HG02759 (cell line): ENCODE measurements at regions not wholly inside any gene's neighbourhood (a gene's known extent, or its start where the extent isn't known, plus 50 kb on each side); places are given as distances from the start of the nearest gene placed in this dataset.
"Not testable (repeated sequence)": the region's sequence is repeated elsewhere in the genome, so short reads cannot be mapped to it uniquely, and the experiment has no call there.

Experiments used
- ATAC-seq: cut with Tn5 transposase; IDR thresholded peaks from one replicate; pipeline ENCODE4 v1.9.1; 2021; ENCODE audit warnings: mild to moderate bottlenecking, moderate library complexity; ENCODE audit not compliant: unreplicated experiment

DNA sequence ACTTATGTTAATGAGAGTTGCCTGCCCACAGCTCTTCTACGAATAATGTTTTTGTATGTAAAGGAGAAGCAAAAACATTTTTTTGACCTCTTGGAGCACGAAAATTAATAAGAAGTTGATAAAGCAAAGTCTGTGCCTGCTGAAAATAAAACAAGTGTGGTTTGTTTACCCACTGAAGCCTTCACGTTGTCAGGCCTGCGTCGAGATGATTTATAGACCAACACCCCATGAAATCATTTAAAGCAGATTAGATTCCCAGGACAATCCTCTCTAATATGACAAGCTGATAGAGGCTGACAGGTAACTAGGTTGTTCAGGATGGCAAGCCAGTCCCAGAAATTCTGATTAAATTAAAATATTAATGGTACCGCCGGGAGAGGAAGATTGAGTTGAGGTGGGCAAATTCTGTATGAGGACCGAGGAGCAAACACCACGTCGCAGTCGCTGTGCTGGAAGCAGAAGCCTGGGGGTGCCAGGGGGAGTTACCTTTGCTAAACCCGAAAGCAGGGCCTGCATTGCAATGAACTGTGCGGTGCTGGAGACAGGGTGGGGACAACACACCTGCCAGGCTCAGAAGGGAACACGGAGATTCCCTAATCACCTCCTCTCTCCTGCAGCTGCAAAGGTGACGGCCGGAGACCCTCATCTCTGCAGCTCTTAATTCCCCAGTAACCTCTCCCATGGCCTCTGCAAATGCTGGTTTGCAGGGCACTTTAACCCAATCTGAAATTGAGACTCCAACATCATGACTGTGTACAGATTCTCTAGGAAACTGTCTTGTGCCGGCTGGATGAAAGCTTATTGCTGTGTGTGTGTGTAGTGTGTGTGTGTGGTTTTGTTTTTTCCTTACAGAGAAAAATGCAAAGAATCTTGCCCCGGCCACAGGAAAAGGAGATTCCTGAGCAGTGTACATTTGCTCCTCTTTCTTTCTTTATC lies 2805.9 kb downstream of the RPIA start:
- not testable (repeated sequence) for ATAC-seq

DNA sequence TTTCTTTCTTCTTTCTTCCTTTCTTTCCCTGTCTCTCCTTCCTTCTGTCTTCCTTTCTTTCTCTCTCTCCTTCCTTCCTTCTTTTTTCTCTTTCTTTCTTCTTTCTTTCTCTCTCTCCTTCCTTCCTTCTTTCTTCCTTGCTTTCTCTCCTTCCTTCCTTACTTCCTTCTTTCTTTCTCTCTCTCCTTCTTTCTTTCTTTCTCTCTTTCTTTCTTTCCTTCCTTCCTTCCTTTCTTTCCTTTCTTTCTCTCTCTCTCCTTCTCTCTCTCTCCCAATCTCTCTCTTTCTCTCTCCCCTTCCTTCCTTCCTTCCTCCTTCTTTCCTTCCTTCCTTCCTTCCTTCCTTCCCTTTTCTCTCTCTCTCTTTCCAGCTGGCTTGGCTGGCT lies 2806.6 kb downstream of the RPIA start:
- ATAC-seq = not testable (repeated sequence)

DNA sequence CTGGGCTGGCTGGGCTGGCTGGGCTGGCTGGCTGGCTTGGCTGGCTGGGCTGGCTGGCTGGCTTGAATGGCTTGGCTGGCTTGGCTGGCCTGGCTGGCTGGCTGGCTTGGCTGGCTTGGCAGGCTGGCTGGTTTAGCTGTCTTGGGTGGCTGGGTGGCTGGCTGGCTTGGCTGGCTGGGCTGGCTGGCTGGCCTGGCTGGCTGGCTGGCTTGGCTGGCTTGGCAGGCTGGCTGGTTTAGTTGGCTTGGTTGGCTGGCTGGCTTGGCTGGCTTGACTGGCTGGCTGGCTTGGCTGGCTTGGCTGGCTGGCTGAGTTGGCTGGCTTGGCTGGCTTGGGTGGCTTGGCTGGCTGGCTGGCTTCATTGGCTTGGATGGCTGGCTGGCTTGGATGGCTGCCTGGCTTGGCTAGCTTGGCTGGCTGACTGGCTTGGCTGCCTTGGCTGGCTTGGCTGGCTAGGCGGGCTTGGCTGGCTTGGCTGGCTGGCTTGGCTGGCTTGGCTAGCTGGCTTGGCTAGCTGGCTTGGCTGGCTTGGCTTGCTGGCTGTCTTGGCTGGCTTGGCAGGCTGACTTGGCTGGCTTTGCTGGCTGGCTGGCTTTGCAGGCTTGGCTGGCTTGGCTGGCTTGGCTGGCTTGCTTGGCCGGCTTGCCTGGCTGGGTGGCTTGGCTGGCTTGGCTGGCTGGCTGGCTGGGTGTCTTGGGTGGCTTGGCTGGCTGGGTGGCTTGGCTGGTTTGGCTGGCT lies 2807.2 kb downstream of the RPIA start:
- not testable (repeated sequence) for ATAC-seq

DNA sequence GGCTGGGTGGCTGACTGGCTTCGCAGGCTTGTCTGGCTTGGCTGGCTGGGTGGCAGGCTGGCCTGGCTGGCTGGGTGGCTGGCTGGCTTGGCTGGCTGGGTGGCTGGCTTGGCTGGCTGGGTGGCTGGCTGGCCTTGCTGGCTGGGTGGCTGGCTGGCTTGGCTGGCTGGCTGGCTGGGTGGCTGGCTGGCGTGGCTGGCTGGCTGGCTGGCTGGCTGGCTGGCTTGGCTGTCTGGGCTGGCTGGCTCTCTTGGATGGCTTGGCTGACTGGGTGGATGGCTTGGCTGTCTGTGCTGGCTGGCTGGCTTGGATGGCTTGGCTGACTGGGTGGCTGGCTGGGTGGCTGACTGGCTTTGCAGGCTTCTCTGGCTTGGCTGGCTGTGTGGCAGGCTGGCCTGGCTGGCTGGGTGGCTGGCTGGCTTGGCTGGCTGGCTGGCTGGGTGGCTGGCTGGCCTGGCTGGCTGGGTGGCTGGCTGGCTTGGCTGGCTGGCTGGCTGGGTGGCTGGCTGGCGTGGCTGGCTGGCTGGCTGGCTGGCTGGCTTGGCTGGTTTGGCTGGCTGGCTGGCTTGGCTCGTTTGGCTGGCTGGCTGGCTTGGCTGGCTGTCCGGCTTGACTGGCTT lies 2808.1 kb downstream of the RPIA start:
- not testable (repeated sequence) for ATAC-seq

DNA sequence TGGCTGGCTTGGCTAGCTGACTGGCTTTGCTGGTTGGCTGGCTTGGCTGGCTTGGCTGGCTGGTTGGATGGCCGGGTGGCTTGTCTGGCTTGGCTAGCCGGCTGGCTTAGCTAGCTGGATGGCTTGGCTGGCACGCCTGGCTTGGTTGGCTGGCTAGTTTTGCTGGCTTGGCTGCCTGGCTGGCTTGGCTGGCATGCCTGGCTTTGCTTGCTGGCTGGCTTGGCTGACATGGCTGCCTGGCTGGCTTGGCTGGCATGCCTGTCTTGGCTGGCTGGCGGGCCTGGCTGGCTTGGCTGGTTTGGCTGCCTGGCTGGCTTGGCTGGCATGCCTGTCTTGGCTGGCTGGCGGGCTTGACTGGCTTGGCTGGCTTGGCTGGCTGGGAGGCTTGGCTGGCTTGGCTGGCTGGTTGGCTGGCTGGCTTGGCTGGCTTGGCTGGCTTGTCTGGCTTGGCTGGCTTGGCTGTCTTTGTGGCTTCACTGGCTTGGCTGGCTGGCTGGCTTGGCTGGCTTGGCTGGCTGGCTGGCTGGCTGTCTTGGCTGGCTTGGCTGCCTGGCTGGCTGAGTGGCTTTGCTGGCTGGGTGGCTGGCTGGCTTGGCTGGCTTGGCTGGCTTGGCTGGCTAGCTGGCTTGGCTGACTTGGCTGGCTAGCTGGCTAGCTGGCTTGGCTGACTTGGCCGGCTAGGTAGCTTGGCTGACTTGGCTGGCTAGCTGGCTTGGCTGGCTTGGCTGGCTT lies 2808.9 kb downstream of the RPIA start:
- ATAC-seq = not testable (repeated sequence)

DNA sequence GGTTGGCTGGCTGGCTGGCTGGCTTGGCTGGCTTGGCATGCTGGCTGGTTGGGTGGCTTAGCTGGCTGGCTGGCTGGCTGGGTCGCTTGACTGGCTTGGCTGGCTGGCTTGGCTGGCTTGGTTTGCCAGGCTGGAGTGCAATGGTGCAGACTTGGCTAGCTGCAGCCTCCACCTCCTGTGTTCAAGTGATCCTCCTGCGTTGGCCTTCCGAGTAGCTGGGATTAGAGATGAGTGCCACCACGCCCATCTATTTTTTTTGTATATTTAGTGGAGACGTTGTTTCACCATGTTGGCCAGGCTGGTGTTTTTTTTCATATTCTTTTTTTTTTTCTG lies 2809.5 kb downstream of the RPIA start:
- ATAC-seq = not testable (repeated sequence)

DNA sequence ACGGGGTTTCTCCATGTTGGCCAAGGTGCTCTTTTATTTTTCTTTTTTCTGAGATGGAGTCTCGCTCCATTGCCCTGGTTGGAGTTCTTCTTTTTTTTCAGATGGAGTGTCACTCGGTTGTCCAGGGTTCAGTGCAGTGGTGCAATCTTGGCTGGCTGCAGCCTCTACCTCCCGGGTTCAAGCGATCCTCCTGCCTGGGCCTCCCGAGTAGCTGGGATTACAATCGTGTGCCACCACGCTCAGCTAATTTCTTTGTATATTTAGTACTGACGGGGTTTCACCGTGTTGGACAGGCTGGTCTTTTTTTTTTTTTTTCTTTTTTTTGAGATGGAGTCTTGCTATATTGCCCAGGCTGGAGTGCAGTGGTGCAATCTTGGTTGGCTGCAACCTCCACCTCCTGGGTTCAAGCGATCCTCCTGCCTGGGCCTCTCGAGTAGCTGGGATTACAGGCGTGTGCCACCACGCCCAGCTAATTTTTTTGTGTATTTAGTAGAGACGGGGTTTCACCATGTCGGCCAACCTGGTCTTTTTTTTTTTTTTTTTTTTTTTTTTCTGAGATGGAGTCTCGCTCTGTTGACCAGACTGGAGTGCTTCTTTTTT lies 2810.1 kb downstream of the RPIA start:
- not testable (repeated sequence) for ATAC-seq

DNA sequence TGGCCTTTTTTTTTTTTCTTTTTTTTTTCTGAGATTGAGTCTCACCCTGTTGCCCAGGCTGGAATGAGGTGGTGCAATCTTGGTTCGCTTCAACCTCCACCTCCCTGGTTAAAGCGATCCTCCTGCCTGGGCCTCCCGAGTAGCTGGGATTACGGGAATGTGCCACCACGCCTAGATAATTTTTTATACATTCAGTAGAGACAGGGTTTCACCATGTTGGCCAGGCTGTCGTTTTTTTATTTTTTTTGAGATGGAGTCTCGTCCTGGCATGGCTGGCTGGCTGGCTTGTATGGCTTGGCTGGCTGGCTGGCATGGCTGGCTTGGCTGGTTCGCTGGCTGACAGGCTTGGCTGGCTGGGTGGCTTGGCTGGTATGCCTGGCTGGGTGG lies 2812.1 kb downstream of the RPIA start:
- not testable (repeated sequence) for ATAC-seq

DNA sequence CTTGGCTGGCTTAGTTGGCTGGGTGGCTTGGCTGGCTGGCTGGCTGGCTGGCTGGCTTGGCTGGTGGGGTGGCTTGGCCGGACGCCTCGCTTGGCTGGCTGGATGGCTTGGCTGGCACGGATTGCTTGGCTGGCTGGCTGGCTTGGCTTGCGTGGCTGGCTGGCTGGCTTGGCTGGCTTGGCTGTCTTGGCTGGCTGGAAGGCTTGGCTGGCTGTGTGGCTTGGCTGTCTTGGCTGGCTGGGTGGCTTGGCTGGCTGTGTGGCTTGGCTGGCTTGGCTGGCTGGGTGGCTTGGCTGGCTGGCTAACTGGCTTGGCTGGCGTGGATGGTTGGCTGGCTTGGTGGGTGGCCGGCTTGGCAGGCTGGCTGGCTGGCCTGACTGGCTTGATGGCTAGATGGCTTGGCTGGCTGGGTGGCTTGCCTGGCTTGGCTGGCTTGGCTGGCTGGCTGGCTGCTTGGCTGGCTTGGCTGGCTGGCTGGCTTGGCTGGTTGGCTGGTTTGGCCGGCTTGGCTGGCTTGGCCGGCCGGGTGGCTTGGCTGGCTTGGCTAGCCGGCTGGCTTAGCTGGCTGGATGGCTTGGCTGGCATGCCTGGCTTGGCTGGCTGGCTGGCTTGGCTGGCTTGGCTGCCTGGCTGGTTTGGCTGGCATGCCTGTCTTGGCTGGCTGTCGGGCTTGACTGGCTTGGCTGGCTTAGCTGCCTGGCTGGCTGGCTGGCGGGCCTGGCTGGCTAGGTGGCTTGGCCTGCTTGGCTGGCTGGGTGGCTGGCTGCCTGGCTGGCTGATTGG lies 2812.7 kb downstream of the RPIA start:
- ATAC-seq = not testable (repeated sequence)

DNA sequence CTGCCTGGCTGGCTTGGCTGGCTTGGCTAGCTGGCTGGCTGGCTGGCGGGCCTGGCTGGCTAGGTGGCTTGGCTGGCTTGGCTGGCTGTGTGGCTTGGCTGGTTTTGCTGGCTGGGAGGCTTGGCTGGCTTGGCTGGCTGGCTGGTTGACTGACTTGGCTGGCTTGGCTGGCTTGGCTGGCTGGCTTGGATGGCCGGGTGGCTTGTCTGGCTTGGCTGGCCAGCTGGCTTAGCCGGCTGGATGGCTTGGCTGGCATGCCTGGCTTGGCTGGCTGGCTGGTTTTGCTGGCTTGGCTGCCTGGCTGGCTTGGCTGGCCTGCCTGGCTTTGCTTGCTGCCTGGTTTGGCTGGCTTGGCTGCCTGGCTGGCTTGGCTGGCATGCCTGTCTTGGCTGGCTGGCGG lies 2817.3 kb downstream of the RPIA start:
- ATAC-seq = not testable (repeated sequence)

DNA sequence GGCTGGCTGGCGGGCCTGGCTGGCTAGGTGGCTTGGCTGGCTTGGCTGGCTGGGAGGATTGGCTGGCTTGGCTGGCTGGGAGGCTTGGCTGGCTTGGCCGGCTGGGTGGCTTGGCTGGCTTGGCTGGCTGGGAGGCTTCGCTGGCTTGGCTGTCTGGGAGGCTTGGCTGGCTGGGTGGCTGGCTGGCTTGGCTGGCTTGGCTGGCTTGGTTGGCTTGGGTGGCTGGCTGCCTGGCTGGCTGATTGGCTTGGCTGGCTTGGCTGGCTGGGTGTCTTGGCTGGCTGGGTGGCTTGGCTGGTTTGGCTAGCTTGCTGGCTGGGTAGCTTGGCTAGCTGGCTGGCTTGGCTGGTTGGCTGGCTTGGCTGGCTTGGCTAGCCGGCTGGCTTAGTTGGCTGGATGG lies 2817.8 kb downstream of the RPIA start:
- ATAC-seq = not testable (repeated sequence)

DNA sequence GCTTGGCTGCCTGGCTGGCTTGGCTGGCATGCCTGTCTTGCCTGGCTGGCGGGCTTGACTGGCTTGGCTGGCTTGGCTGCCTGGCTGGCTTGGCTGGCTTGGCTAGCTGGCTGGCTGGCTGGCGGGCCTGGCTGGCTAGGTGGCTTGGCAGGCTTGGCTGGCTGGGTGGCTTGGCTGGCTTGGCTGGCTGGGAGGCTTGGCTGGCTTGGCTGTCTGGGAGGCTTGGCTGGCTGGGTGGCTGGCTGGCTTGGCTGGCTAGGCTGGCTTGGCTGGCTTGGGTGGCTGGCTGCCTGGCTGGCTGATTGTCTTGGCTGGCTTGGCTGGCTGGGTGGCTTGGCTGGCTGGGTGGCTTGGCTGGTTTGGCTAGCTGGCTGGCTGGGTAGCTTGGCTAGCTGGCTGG lies 2819.7 kb downstream of the RPIA start:
- ATAC-seq = not testable (repeated sequence)

DNA sequence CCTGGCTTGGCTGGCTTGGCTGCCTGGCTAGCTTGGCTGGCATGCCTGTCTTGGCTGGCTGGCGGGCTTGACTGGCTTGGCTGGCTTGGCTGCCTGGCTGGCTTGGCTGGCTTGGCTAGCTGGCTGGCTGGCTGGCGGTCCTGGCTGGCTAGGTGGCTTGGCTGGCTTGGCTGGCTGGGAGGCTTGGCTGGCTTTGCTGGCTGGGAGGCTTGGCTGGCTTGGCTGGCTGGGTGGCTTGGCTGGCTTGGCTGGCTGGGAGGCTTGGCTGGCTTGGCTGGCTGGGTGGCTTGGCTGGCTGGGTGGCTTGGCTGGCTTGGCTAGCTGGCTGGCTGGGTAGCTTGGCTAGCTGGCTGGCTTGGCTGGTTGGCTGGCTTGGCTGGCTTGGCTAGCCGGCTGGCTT lies 2824.5 kb downstream of the RPIA start:
- not testable (repeated sequence) for ATAC-seq

DNA sequence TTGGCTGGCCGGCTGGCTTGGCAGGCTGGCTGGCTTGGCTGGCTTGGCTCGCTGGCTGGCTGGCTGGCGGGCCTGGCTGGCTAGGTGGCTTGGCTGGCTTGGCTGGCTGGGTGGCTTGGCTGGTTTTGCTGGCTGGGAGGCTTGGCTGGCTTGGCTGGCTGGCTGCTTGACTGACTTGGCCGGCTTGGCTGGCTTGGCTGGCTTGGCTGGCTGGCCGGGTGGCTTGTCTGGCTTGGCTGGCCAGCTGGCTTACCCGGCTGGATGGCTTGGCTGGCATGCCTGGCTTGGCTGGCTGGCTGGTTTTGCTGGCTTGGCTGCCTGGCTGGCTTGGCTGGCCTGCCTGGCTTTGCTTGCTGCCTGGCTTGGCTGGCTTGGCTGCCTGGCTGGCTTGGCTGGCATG lies 2825.2 kb downstream of the RPIA start:
- not testable (repeated sequence) for ATAC-seq

DNA sequence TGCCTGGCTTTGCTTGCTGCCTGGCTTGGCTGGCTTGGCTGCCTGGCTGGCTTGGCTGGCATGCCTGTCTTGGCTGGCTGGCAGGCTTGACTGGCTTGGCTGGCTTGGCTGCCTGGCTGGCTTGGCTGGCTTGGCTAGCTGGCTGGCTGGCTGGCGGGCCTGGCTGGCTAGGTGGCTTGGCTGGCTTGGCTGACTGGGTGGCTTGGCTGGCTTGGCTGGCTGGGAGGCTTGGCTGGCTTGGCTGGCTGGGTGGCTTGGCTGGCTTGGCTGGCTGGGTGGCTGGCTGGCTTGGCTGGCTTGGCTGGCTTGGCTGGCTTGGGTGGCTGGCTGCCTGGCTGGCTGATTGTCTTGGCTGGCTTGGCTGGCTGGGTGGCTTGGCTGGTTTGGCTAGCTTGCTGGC lies 2826.4 kb downstream of the RPIA start:
- ATAC-seq = not testable (repeated sequence)

DNA sequence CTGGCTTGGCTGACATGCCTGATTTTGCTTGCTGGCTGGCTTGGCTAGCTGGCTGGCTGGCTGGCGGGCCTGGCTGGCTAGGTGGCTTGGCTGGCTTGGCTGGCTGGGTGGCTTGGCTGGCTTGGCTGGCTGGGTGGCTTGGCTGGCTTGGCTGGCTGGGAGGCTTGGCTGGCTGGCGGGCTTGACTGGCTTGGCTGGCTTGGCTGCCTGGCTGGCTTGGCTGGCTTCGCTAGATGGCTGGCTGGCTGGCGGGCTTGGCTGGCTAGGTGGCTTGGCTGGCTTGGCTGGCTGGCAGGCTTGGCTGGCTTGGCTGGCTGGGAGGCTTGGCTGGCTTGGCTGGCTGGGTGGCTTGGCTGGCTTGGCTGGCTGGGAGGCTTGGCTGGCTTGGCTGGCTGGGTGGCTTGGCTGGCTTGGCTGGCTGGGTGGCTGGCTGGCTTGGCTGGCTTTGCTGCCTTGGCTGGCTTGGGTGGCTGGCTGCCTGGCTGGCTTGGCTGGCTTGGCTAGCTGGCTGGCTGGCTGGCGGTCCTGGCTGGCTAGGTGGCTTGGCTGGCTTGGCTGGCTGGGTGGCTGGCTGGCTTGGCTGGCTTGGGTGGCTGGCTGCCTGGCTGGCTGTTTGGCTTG lies 2827.0 kb downstream of the RPIA start:
- ATAC-seq = not testable (repeated sequence)

DNA sequence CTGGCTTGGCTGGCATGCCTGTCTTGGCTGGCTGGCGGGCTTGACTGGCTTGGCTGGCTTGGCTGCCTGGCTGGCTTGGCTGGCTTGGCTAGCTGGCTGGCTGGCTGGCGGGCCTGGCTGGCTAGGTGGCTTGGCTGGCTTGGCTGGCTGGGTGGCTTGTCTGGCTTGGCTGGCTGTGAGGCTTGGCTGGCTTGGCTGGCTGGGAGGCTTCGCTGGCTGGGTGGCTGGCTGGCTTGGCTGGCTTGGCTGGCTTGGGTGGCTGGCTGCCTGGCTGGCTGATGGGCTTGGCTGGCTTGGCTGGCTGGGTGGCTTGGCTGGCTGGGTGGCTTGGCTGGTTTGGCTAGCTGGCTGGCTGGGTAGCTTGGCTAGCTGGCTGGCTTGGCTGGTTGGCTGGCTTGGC lies 2827.9 kb downstream of the RPIA start:
- not testable (repeated sequence) for ATAC-seq

DNA sequence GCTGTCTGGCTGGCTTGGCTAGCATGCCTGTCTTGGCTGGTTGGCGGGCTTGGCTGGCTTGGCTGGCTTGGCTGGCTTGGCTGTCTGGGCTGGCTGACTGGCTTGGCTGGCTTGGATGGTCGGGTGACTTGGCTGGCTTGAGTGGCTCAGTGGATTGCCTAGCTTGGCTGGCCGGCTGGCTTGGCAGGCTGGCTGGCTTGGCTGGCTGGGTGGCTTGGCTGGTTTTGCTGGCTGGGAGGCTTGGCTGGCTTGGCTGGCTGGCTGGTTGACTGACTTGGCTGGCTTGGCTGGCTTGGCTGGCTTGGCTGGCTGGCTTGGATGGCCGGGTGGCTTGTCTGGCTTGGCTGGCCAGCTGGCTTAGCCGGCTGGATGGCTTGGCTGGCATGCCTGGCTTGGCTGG lies 2828.4 kb downstream of the RPIA start:
- not testable (repeated sequence) for ATAC-seq

DNA sequence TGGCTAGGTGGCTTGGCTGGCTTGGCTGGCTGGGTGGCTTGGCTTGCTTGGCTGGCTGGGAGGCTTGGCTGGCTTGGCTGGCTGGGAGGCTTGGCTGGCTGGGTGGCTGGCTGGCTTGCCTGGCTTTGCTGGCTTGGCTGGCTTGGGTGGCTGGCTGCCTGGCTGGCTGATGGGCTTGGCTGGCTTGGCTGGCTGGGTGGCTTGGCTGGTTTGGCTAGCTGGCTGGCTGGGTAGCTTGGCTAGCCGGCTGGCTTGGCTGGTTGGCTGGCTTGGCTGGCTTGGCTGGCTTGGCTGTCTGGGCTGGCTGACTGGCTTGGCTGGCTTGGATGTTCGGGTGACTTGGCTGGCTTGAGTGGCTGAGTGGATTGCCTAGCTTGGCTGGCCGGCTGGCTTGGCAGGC lies 2829.1 kb downstream of the RPIA start:
- ATAC-seq = not testable (repeated sequence)
